ENCODE measurements at regions not wholly inside any gene's neighbourhood (a gene's known extent, or its start where the extent isn't known, plus 50 kb on each side); places are given as distances from the start of the nearest gene placed in this dataset.

DNA sequence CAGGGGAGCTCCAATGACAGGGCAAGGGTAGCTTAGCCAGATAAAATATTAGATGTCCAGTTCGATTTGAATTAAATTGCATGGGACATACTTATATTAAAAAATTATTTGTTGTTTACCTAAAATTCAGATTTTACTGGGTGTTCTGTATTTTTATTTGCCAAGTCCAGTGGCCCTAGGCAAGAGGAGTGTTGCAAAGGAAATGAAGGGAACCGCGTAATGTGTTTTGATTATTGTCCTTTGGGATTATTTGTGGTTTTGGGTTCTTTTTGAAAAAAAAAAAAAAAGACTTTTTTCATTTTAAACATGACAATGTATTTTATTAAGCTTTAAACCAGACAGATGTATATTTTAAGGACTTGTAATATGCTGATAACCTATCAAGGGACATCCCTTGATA, 179.3 kb downstream of the C9orf152 start:
- no peak overlapping the region for H3K4me2 ChIP-seq (ENCODE audit: insufficient read depth, low read length)
- no peak for ATAC-seq (ENCODE audit: insufficient read depth, low read depth)
- no peaks in the 10 kb centered on the region for H3K9me3 ChIP-seq (ENCODE audit: insufficient read depth, low read length, severe bottlenecking)
- H4K20me1 ChIP-seq (ENCODE audit: insufficient read depth, low read length) = no peaks in the 10 kb centered on the region
- DNase-seq = no peak
- TF ChIP-seq, protein P1, sequence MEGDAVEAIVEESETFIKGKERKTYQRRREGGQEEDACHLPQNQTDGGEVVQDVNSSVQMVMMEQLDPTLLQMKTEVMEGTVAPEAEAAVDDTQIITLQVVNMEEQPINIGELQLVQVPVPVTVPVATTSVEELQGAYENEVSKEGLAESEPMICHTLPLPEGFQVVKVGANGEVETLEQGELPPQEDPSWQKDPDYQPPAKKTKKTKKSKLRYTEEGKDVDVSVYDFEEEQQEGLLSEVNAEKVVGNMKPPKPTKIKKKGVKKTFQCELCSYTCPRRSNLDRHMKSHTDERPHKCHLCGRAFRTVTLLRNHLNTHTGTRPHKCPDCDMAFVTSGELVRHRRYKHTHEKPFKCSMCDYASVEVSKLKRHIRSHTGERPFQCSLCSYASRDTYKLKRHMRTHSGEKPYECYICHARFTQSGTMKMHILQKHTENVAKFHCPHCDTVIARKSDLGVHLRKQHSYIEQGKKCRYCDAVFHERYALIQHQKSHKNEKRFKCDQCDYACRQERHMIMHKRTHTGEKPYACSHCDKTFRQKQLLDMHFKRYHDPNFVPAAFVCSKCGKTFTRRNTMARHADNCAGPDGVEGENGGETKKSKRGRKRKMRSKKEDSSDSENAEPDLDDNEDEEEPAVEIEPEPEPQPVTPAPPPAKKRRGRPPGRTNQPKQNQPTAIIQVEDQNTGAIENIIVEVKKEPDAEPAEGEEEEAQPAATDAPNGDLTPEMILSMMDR (IDR thresholded peaks at IDR 0.05; ENCODE audit: borderline replicate concordance, extremely low read depth, low read length, poor library complexity, severe bottlenecking) = no peak
- no peak for TF ChIP-seq EZH2 (IDR thresholded peaks at IDR 0.05; ENCODE audit: borderline replicate concordance, low read depth, low read length, severe bottlenecking)
- no peak overlapping the region for H3K9ac ChIP-seq (ENCODE audit: low read depth, low read length)
- H3K79me2 ChIP-seq (ENCODE audit: insufficient read depth, low read length) = no peaks in the 10 kb centered on the region
- H3K4me3 ChIP-seq (ENCODE audit: low read depth in 1 of 2, low read length in 2 of 2) = no peak overlapping the region
- H2AFZ ChIP-seq (ENCODE audit: low read depth, low read length) = no peak overlapping the region
- H3K4me1 ChIP-seq (ENCODE audit: insufficient read depth, low read length) = peaks cover 8% of the 10 kb centered on the region
- H3K36me3 ChIP-seq (ENCODE audit: insufficient read depth, low read length) = no peaks in the 10 kb centered on the region
- no peaks in the 10 kb centered on the region for H3K27me3 ChIP-seq (ENCODE audit: insufficient read depth, low read length, poor library complexity)
- H3K27ac ChIP-seq (ENCODE audit: low read length) = no peak overlapping the region

DNA sequence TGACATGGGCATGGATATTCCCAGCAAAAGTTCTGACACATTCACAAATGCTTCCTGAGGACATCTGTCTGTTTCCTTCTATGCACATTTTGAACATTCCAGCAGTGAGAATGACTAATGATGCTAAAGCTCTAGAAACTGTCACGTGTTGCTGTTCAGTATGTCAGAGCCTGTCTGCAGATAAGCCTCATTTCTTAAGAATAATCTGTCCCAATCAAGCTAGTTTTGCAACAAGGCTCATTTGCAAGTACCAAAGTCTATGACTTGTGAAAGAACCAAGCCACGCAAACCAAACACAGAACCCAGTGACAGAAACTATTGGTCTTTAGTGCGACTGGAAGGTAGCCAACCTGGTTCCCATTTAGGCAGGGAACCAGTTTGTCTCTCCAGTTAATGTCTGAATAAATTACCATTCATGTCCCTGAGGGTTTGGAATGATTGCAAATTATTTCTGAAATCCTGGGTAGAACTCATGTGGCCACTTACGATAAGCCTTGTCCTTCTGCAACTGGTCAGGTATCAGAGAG, 178.5 kb downstream of the C9orf152 start:
- H3K36me3 ChIP-seq (ENCODE audit: insufficient read depth, low read length) = no peaks in the 10 kb centered on the region
- H3K9me3 ChIP-seq (ENCODE audit: insufficient read depth, low read length, severe bottlenecking) = no peaks in the 10 kb centered on the region
- H3K4me2 ChIP-seq (ENCODE audit: insufficient read depth, low read length) = no peak overlapping the region
- no peaks in the 10 kb centered on the region for H3K79me2 ChIP-seq (ENCODE audit: insufficient read depth, low read length)
- no peaks in the 10 kb centered on the region for H4K20me1 ChIP-seq (ENCODE audit: insufficient read depth, low read length)
- ATAC-seq (ENCODE audit: insufficient read depth, low read depth) = no peak
- TF ChIP-seq EZH2 (IDR thresholded peaks at IDR 0.05; ENCODE audit: borderline replicate concordance, low read depth, low read length, severe bottlenecking) = no peak
- TF ChIP-seq, protein P1 (IDR thresholded peaks at IDR 0.05; ENCODE audit: borderline replicate concordance, extremely low read depth, low read length, poor library complexity, severe bottlenecking) = no peak
- H2AFZ ChIP-seq (ENCODE audit: low read depth, low read length) = no peak overlapping the region
- no peak overlapping the region for H3K9ac ChIP-seq (ENCODE audit: low read depth, low read length)
- no peak overlapping the region for H3K4me3 ChIP-seq (ENCODE audit: low read depth in 1 of 2, low read length in 2 of 2)
- no peaks in the 10 kb centered on the region for H3K27me3 ChIP-seq (ENCODE audit: insufficient read depth, low read length, poor library complexity)
- H3K27ac ChIP-seq (ENCODE audit: low read length) = no peak overlapping the region
- H3K4me1 ChIP-seq (ENCODE audit: insufficient read depth, low read length) = peaks cover 8% of the 10 kb centered on the region
- DNase-seq = no peak

DNA sequence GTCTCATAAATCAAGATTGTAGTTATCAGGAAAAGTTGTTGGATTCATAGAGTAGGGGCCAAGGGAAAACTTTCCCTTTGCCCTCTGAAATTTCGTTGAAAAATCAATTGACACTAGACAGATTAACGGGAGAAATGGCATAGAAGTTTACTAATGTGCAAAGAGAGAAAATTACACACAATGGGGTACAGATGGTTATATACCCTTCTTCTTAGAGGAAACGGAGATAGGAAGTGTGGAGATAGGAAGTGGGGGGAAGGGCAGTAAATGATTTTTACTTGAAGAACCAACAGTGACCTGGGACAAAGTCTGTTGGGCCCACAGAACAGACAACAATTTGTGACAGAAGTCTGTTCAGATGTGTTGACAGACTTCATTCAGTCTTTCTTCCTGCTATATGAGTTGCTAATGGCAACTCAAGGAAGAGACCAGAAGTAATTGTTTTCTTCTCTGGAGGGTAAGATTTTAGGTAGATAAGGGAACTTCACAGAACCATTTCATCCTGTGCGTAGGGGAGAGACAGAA, 177.9 kb downstream of the C9orf152 start:
- peaks cover 8% of the 10 kb centered on the region for H3K4me1 ChIP-seq (ENCODE audit: insufficient read depth, low read length)
- no peaks in the 10 kb centered on the region for H4K20me1 ChIP-seq (ENCODE audit: insufficient read depth, low read length)
- no peaks in the 10 kb centered on the region for H3K9me3 ChIP-seq (ENCODE audit: insufficient read depth, low read length, severe bottlenecking)
- no peaks in the 10 kb centered on the region for H3K27me3 ChIP-seq (ENCODE audit: insufficient read depth, low read length, poor library complexity)
- no peak overlapping the region for H3K9ac ChIP-seq (ENCODE audit: low read depth, low read length)
- no peaks in the 10 kb centered on the region for H3K79me2 ChIP-seq (ENCODE audit: insufficient read depth, low read length)
- no peak overlapping the region for H2AFZ ChIP-seq (ENCODE audit: low read depth, low read length)
- ATAC-seq (ENCODE audit: insufficient read depth, low read depth) (peak; percentile 73), DNase-seq (no peak)
- no peak overlapping the region for H3K4me3 ChIP-seq (ENCODE audit: low read depth in 1 of 2, low read length in 2 of 2)
- H3K4me2 ChIP-seq (ENCODE audit: insufficient read depth, low read length) = no peak overlapping the region
- no peak overlapping the region for H3K27ac ChIP-seq (ENCODE audit: low read length)
- no peak for TF ChIP-seq EZH2 (IDR thresholded peaks at IDR 0.05; ENCODE audit: borderline replicate concordance, low read depth, low read length, severe bottlenecking)
- TF ChIP-seq, protein P1 (IDR thresholded peaks at IDR 0.05; ENCODE audit: borderline replicate concordance, extremely low read depth, low read length, poor library complexity, severe bottlenecking) = no peak
- H3K36me3 ChIP-seq (ENCODE audit: insufficient read depth, low read length) = no peaks in the 10 kb centered on the region

Measured in DND-41 (cell line).